ENCODE measurements at regions not wholly inside any gene's neighbourhood (a gene's known extent, or its start where the extent isn't known, plus 50 kb on each side); places are given as distances from the start of the nearest gene placed in this dataset.
A peak's percentile ranks its signal among the peaks of the same experiment; 100 is the strongest.

- Mint-ChIP-seq H3K4me1 (peaks cover 17% of the 10 kb centered on the region), H3K27ac (ENCODE audit: unreplicated experiment) (no peak overlapping the region), H3K4me3 (no peak overlapping the region), H3K27me3 (ENCODE audit: low read depth) (peaks cover 3% of the 10 kb centered on the region), H3K36me3 (ENCODE audit: low read depth) (no peaks in the 10 kb centered on the region), H3K9me3 (peaks cover 8% of the 10 kb centered on the region)
- TF ChIP-seq CTCF (conservative IDR thresholded peaks at IDR 0.05): no peak
- no peak for DNase-seq (ENCODE audit: low read depth, low spot score)
These were observed 489.5 kb downstream of the CDH26 start for GRCh38 chr20:60447703-60448102.

- H3K27ac Mint-ChIP-seq (ENCODE audit: unreplicated experiment): no peak overlapping the region
- peaks cover 49% of the 10 kb centered on the region for H3K4me1 Mint-ChIP-seq
- no peak for DNase-seq (ENCODE audit: low read depth, low spot score)
- H3K4me3 Mint-ChIP-seq: no peak overlapping the region
- TF ChIP-seq CTCF (conservative IDR thresholded peaks at IDR 0.05): peak; percentile 27
- H3K9me3 Mint-ChIP-seq: peaks cover 3% of the 10 kb centered on the region
- H3K27me3 Mint-ChIP-seq (ENCODE audit: low read depth): no peaks in the 10 kb centered on the region
- H3K36me3 Mint-ChIP-seq (ENCODE audit: low read depth): no peaks in the 10 kb centered on the region
These were observed 495.4 kb downstream of the CDH26 start for GRCh38 chr20:60453388-60454246.

GRCh38 chr20:60454491-60454890, 496.3 kb downstream of the CDH26 start:
- no peak for TF ChIP-seq CTCF (conservative IDR thresholded peaks at IDR 0.05)
- Mint-ChIP-seq H3K9me3 (peaks cover 3% of the 10 kb centered on the region), H3K27me3 (ENCODE audit: low read depth) (no peaks in the 10 kb centered on the region), H3K36me3 (ENCODE audit: low read depth) (no peaks in the 10 kb centered on the region), H3K27ac (ENCODE audit: unreplicated experiment) (peak overlapping the region; percentile 32), H3K4me3 (no peak overlapping the region), H3K4me1 (peaks cover 49% of the 10 kb centered on the region)
- DNase-seq (ENCODE audit: low read depth, low spot score): no peak

- peaks cover 5% of the 10 kb centered on the region for H3K9me3 Mint-ChIP-seq
- no peak for DNase-seq (ENCODE audit: low read depth, low spot score)
- peak overlapping the region; percentile 9 for H3K27ac Mint-ChIP-seq (ENCODE audit: unreplicated experiment)
- peaks cover 49% of the 10 kb centered on the region for H3K4me1 Mint-ChIP-seq
- no peaks in the 10 kb centered on the region for H3K36me3 Mint-ChIP-seq (ENCODE audit: low read depth)
- no peaks in the 10 kb centered on the region for H3K27me3 Mint-ChIP-seq (ENCODE audit: low read depth)
- no peak for TF ChIP-seq CTCF (conservative IDR thresholded peaks at IDR 0.05)
- no peak overlapping the region for H3K4me3 Mint-ChIP-seq
These were observed 497.0 kb downstream of the CDH26 start for GRCh38 chr20:60455272-60455671.

GRCh38 chr20:60459212-60459611, 501.0 kb downstream of the CDH26 start:
- Mint-ChIP-seq H3K27ac (ENCODE audit: unreplicated experiment) (no peak overlapping the region), H3K4me3 (no peak overlapping the region), H3K36me3 (ENCODE audit: low read depth) (no peaks in the 10 kb centered on the region), H3K27me3 (ENCODE audit: low read depth) (no peaks in the 10 kb centered on the region), H3K9me3 (peaks cover 10% of the 10 kb centered on the region), H3K4me1 (peaks cover 22% of the 10 kb centered on the region)
- no peak for TF ChIP-seq CTCF (conservative IDR thresholded peaks at IDR 0.05)
- no peak for DNase-seq (ENCODE audit: low read depth, low spot score)

Measured in neural crest cell (in vitro differentiated cells).